SK-N-SH (cell line): ENCODE measurements at regions not wholly inside any gene's neighbourhood (a gene's known extent, or its start where the extent isn't known, plus 50 kb on each side); places are given as distances from the start of the nearest gene placed in this dataset.
A peak's percentile ranks its signal among the peaks of the same experiment; 100 is the strongest.

Source experiments
- CTCF ChIA-PET: fragments of 300-600, 350-600 bp; formaldehyde crosslinking; extraction: SDS; loops from one replicate; lab custom pipeline; 2021; lab: Yijun Ruan, JAX
- POLR2A ChIA-PET: fragments of 350-600 bp; sonication (Branson Sonifier 250); formaldehyde crosslinking; extraction: SDS; loops from one replicate; lab custom pipeline; 2020; ENCODE audit warnings: antibody characterized with exemption, inconsistent platforms; lab: Yijun Ruan, JAX
- DNase-seq: peaks from one replicate; pipeline ENCODE4 v3.0.0; 2012
- H2AFZ ChIP-seq: fragments of 200-600 bp; sonication (generic); 2 replicates; pipeline ENCODE4 v1.8.1; 2016; ENCODE audit warnings: antibody characterized with exemption, mild to moderate bottlenecking, low read depth
- H3F3A ChIP-seq: fragments of 200-600 bp; sonication (generic); replicated peaks from 2 replicates; pipeline ENCODE3; 2016; ENCODE audit warnings: antibody characterized with exemption, mild to moderate bottlenecking; ENCODE audit not compliant: insufficient read depth
- H3K27ac ChIP-seq, 2 experiments: fragments of 200-500 bp in 1 of 2; fragments of 200-600 bp in 1 of 2; sonication (Bioruptor generic) in 1 of 2; sonication (generic), shearing (Covaris generic) in 1 of 2; 2 replicates each; pipeline versions ENCODE4 v1.5.1 to v1.6.1; 2014 to 2016; ENCODE audit warnings: low read depth in 2 of 2, inconsistent platforms in 1 of 2, low read length in 1 of 2, mild to moderate bottlenecking in 1 of 2, mixed read lengths in 1 of 2
- H3K27me3 ChIP-seq: fragments of 200-600 bp; sonication (generic), shearing (Covaris generic); 2 replicates; pipeline ENCODE4 v1.6.1; 2016; ENCODE audit warnings: mixed run types; ENCODE audit not compliant: insufficient read depth
- H3K36me3 ChIP-seq, 2 experiments: fragments of 200-500 bp in 1 of 2; fragments of 200-600 bp in 1 of 2; sonication (Bioruptor generic) in 1 of 2; sonication (generic) in 1 of 2; replicated peaks in 1 of 2; 2 replicates each; pipeline versions ENCODE3 to v1.5.1; 2014 to 2016; ENCODE audit warnings: low read length in 1 of 2, mild to moderate bottlenecking in 1 of 2; ENCODE audit not compliant: insufficient read depth in 2 of 2, control insufficient read depth in 1 of 2
- H3K4me1 ChIP-seq, 2 experiments: fragments of 200-500 bp in 1 of 2; fragments of 200-600 bp in 1 of 2; sonication (Bioruptor generic) in 1 of 2; sonication (generic), shearing (Covaris generic) in 1 of 2; 2 replicates each; pipeline versions ENCODE4 v1.5.1 to v1.6.1; 2014 to 2016; ENCODE audit warnings: low read depth in 1 of 2, low read length in 1 of 2, mixed run types in 1 of 2; ENCODE audit not compliant: insufficient read depth in 2 of 2, control insufficient read depth in 1 of 2
- H3K4me2 ChIP-seq: fragments of 200-600 bp; sonication (generic), shearing (Covaris generic); 2 replicates; pipeline ENCODE4 v1.6.1; 2017; ENCODE audit warnings: mixed run types
- H3K4me3 ChIP-seq, 2 experiments: fragments of 200-500 bp in 1 of 2; fragments of 200-600 bp in 1 of 2; sonication (Bioruptor generic) in 1 of 2; sonication (generic), shearing (Covaris generic) in 1 of 2; 2 replicates each; pipeline versions ENCODE4 v1.5.1 to v1.8.1; 2014 to 2016; ENCODE audit warnings: low read depth in 2 of 2, inconsistent platforms in 1 of 2, low read length in 1 of 2, mild to moderate bottlenecking in 1 of 2, mixed read lengths in 1 of 2, moderate library complexity in 1 of 2
- H3K79me2 ChIP-seq: fragments of 200-600 bp; sonication (generic); 2 replicates; pipeline ENCODE4 v1.8.1; 2017; ENCODE audit warnings: mild to moderate bottlenecking; ENCODE audit not compliant: insufficient read depth
- H3K9ac ChIP-seq: fragments of 200-600 bp; sonication (generic); 2 replicates; pipeline ENCODE4 v1.6.1; 2017; ENCODE audit warnings: mixed run types
- H3K9me2 ChIP-seq: fragments of 200-600 bp; sonication (generic); 2 replicates; pipeline ENCODE4 v1.6.1; 2017; ENCODE audit warnings: mixed run types
- H3K9me3 ChIP-seq: fragments of 200-600 bp; sonication (generic); 2 replicates; pipeline ENCODE4 v1.6.1; 2017; ENCODE audit warnings: mixed run types, mild to moderate bottlenecking, moderate library complexity
- H4K20me1 ChIP-seq: fragments of 200-600 bp; sonication (generic); 2 replicates; pipeline ENCODE4 v1.6.1; 2017; ENCODE audit warnings: mild to moderate bottlenecking, mixed run types; ENCODE audit not compliant: insufficient read depth
- CTCF ChIP-seq: fragments of 200-600 bp; sonication (generic); IDR thresholded peaks from 2 replicates; pipeline ENCODE4 v1.6.1; 2017; ENCODE audit warnings: antibody characterized with exemption, mild to moderate bottlenecking, moderate library complexity
- ELF1 ChIP-seq: IDR thresholded peaks from 2 replicates; pipeline ENCODE4 v1.4.0; 2012
- FOSL2 ChIP-seq: IDR thresholded peaks from 2 replicates; pipeline ENCODE4 v1.4.0; 2012; ENCODE audit warnings: low read depth, mild to moderate bottlenecking, moderate library complexity, borderline replicate concordance
- FOXM1 ChIP-seq: IDR thresholded peaks from 2 replicates; pipeline ENCODE4 v1.4.0; 2012; ENCODE audit warnings: low read depth, mild to moderate bottlenecking
- JUND ChIP-seq: IDR thresholded peaks from 2 replicates; pipeline ENCODE4 v1.4.0; 2012
- MXI1 ChIP-seq: IDR thresholded peaks from 2 replicates; pipeline ENCODE4 v1.6.1; 2012; ENCODE audit warnings: mild to moderate bottlenecking, low read depth, low read length, improper control_type of control experiment
- SMC3 ChIP-seq: IDR thresholded peaks from 2 replicates; pipeline ENCODE4 v1.6.1; 2012; ENCODE audit warnings: low read depth, low read length, improper control_type of control experiment
- USF2 ChIP-seq: fragments of 150-350 bp; IDR thresholded peaks from 2 replicates; pipeline ENCODE4 v1.6.1; 2017; ENCODE audit warnings: antibody characterized with exemption, low read length, low read depth, borderline replicate concordance
- WGBS: methylation state at CpG from one replicate; pipeline ENCODE4 v1.1.6; 2017; ENCODE audit warnings: low lambda C conversion rate; 5-methylcytosine and 5-hydroxymethylcytosine counted together

GRCh38 chr22:47370448-47371262 is 608.2 kb downstream of the TBC1D22A start:
- no peaks in the 10 kb centered on the region for H3K9me3 ChIP-seq
- H3K4me1 ChIP-seq, result no peaks in the 10 kb centered on the region
- no peak overlapping the region for H2AFZ ChIP-seq
- H3K4me2 ChIP-seq, result no peak overlapping the region
- H3K9me2 ChIP-seq, result no peaks in the 10 kb centered on the region
- WGBS, result 32% methylated on average over 15 of the region's 18 CpGs
- no peaks in the 10 kb centered on the region for H3K79me2 ChIP-seq
- H3K9ac ChIP-seq, result no peak overlapping the region
- DNase-seq, result peak; percentile 4
- no peak overlapping the region for H3K4me3 ChIP-seq
- H3K27ac ChIP-seq, result no peak overlapping the region
- H3F3A ChIP-seq, result no peaks in the 10 kb centered on the region
- CTCF ChIA-PET, result no interaction called here
- no peaks in the 10 kb centered on the region for H4K20me1 ChIP-seq
- no peak for TF ChIP-seq CTCF
- no peak for TF ChIP-seq USF2
- TF ChIP-seq JUND, result no peak
- H3K27me3 ChIP-seq, result peaks cover 6% of the 10 kb centered on the region; the same call in 1 of the 2 replicates
- no peaks in the 10 kb centered on the region for H3K36me3 ChIP-seq
- POLR2A ChIA-PET, result no interaction called here

- H3K9me2 ChIP-seq, result no peaks in the 10 kb centered on the region
- 22% methylated on average over 6 of the region's 6 CpGs for WGBS
- TF ChIP-seq MXI1 (no peak), FOXM1 (no peak), USF2 (no peak), FOSL2 (no peak), CTCF (no peak), ELF1 (no peak), SMC3 (no peak)
- TF ChIP-seq, all 33 proteins: peak for 0
- Histone ChIP-seq H2AFZ (no peak overlapping the region), H3K4me2 (no peak overlapping the region), H3K36me3 (no peaks in the 10 kb centered on the region), H3K4me3 (no peak overlapping the region), H3K9me3 (no peaks in the 10 kb centered on the region), H3K27ac (no peak overlapping the region), H3K9ac (no peak overlapping the region), H3F3A (no peaks in the 10 kb centered on the region), H3K4me1 (no peaks in the 10 kb centered on the region), H3K79me2 (no peaks in the 10 kb centered on the region), H3K27me3 (peaks cover 6% of the 10 kb centered on the region; the same call in 1 of the 2 replicates), H4K20me1 (no peaks in the 10 kb centered on the region)
- POLR2A ChIA-PET, result no interaction called here
- DNase-seq, result no peak
- CTCF ChIA-PET, result no interaction called here
Measured at GRCh38 chr22:47369431-47370015, 607.1 kb downstream of the TBC1D22A start.
